ENCODE measurements at regions not wholly inside any gene's neighbourhood (a gene's known extent, or its start where the extent isn't known, plus 50 kb on each side); places are given as distances from the start of the nearest gene placed in this dataset.

- TF ChIP-seq CTCF (conservative IDR thresholded peaks at IDR 0.05; ENCODE audit: low read depth, low read length) = no peak
- no peak for TF ChIP-seq EZH2 (IDR thresholded peaks at IDR 0.05; ENCODE audit: low read length, unreplicated experiment)
- TF ChIP-seq EZH2phosphoT487 (IDR thresholded peaks at IDR 0.05; ENCODE audit: borderline replicate concordance, low read length) = no peak
These were observed 145.3 kb upstream of the ZNF521 start for GRCh38 chr18:25497151-25497794.
